OCI-LY3 (cell line): ENCODE measurements at regions not wholly inside any gene's neighbourhood (a gene's known extent, or its start where the extent isn't known, plus 50 kb on each side); places are given as distances from the start of the nearest gene placed in this dataset.

Experiments used
- H2AFZ ChIP-seq: fragments of 200-600, 300-600 bp; shearing (Covaris generic); 2 replicates; pipeline ENCODE4 v1.6.0; 2014; ENCODE audit warnings: antibody characterized with exemption, low read depth, low read length
- H3K27ac ChIP-seq: fragments of 200-600, 300-600 bp; sonication (generic); 2 replicates; pipeline ENCODE4 v1.5.1; 2014; ENCODE audit warnings: mild to moderate bottlenecking, low read length, moderate library complexity, mixed read lengths
- H3K27me3 ChIP-seq: fragments of 200-600, 300-600 bp; sonication (generic); 2 replicates; pipeline ENCODE4 v1.6.1; 2014; ENCODE audit warnings: low read depth, low read length, mixed read lengths
- H3K36me3 ChIP-seq: fragments of 200-600, 300-600 bp; sonication (generic); replicated peaks from 2 replicates; pipeline ENCODE3; 2014; ENCODE audit warnings: low read depth, low read length, mixed read lengths
- H3K4me1 ChIP-seq: fragments of 300-600, 200-600 bp; sonication (generic); 2 replicates; pipeline ENCODE4 v1.6.1; 2014; ENCODE audit warnings: low read length, mixed read lengths
- H3K4me2 ChIP-seq: fragments of 200-600, 300-600 bp; sonication (generic); 2 replicates; pipeline ENCODE4 v1.6.1; 2014; ENCODE audit warnings: low read length, mixed read lengths
- H3K4me3 ChIP-seq: fragments of 300-600, 200-600 bp; sonication (generic); 2 replicates; pipeline ENCODE4 v1.5.1; 2014; ENCODE audit warnings: antibody characterized with exemption, mild to moderate bottlenecking, low read length, moderate library complexity
- H3K79me2 ChIP-seq: fragments of 300-600, 200-600 bp; shearing (Covaris generic); 2 replicates; pipeline ENCODE4 v1.6.1; 2014; ENCODE audit warnings: mild to moderate bottlenecking, low read length, mixed read lengths
- H3K9ac ChIP-seq: fragments of 300-600, 200-600 bp; shearing (Covaris generic); 2 replicates; pipeline ENCODE4 v1.6.0; 2014; ENCODE audit warnings: mild to moderate bottlenecking, low read length, moderate library complexity
- H3K9me3 ChIP-seq: fragments of 200-600, 300-600 bp; shearing (Covaris generic); 2 replicates; pipeline ENCODE4 v1.6.1; 2014; ENCODE audit warnings: low read length, mixed read lengths; ENCODE audit not compliant: insufficient read depth
- H4K20me1 ChIP-seq: fragments of 200-600, 300-600 bp; sonication (generic); 2 replicates; pipeline ENCODE4 v1.6.1; 2016; ENCODE audit warnings: low read length, mixed read lengths; ENCODE audit not compliant: insufficient read depth
- CTCF ChIP-seq: fragments of 200-600, 300-600 bp; sonication (generic); IDR thresholded peaks from 2 replicates; pipeline ENCODE4 v1.5.1; 2014; ENCODE audit warnings: antibody characterized with exemption, low read length, low read depth
- EZH2phosphoT487 ChIP-seq: fragments of 200-600 bp; shearing (Covaris generic); IDR thresholded peaks from 2 replicates; pipeline ENCODE4 v1.6.1; 2018; ENCODE audit warnings: antibody characterized with exemption, mixed run types, low read depth

- no peak overlapping the region for H3K4me3 ChIP-seq
Measured at GRCh38 chr20:60728705-60729104, 523.4 kb upstream of the CDH4 start.

GRCh38 chr20:60729135-60729900 is 522.7 kb upstream of the CDH4 start:
- Histone ChIP-seq H3K4me3 (no peak overlapping the region), H3K27me3 (peaks cover 6% of the 10 kb centered on the region), H3K4me1 (no peaks in the 10 kb centered on the region), H3K79me2 (no peaks in the 10 kb centered on the region), H3K36me3 (no peaks in the 10 kb centered on the region), H3K9ac (no peak overlapping the region), H2AFZ (no peak overlapping the region), H3K4me2 (no peak overlapping the region), H3K27ac (no peak overlapping the region), H3K9me3 (no peaks in the 10 kb centered on the region), H4K20me1 (no peaks in the 10 kb centered on the region)
- no peak for TF ChIP-seq CTCF
- no peak for TF ChIP-seq EZH2phosphoT487

More at GRCh38 chr20:60728705-60729104, 523.4 kb upstream of the CDH4 start:
- H3K9ac ChIP-seq = no peak overlapping the region
- H3K79me2 ChIP-seq = no peaks in the 10 kb centered on the region
- no peak for TF ChIP-seq EZH2phosphoT487
- no peak for TF ChIP-seq CTCF
- H3K36me3 ChIP-seq = no peaks in the 10 kb centered on the region
- no peak overlapping the region for H3K27ac ChIP-seq
- H3K9me3 ChIP-seq = no peaks in the 10 kb centered on the region
- H3K27me3 ChIP-seq = peaks cover 6% of the 10 kb centered on the region
- H2AFZ ChIP-seq = no peak overlapping the region
- H3K4me2 ChIP-seq = no peak overlapping the region
- no peaks in the 10 kb centered on the region for H3K4me1 ChIP-seq
- no peaks in the 10 kb centered on the region for H4K20me1 ChIP-seq

GRCh38 chr20:60732322-60732721 is 519.7 kb upstream of the CDH4 start:
- H3K4me1 ChIP-seq = no peaks in the 10 kb centered on the region
- H4K20me1 ChIP-seq = no peaks in the 10 kb centered on the region

GRCh38 chr20:60748086-60748485 is 504.0 kb upstream of the CDH4 start:
- H3K9ac ChIP-seq = no peak overlapping the region
- peaks cover 8% of the 10 kb centered on the region; the same call in 1 of the 2 replicates for H3K27me3 ChIP-seq
- no peaks in the 10 kb centered on the region for H3K9me3 ChIP-seq
- H3K4me1 ChIP-seq = no peaks in the 10 kb centered on the region
- H4K20me1 ChIP-seq = no peaks in the 10 kb centered on the region
- no peak overlapping the region for H3K4me2 ChIP-seq
- no peak overlapping the region for H2AFZ ChIP-seq
- H3K79me2 ChIP-seq = no peaks in the 10 kb centered on the region
- no peak overlapping the region for H3K4me3 ChIP-seq
- H3K36me3 ChIP-seq = no peaks in the 10 kb centered on the region
- TF ChIP-seq EZH2phosphoT487 (no peak), CTCF (no peak)
- H3K27ac ChIP-seq = no peak overlapping the region

More at GRCh38 chr20:60732322-60732721, 519.7 kb upstream of the CDH4 start:
- Histone ChIP-seq H2AFZ (no peak overlapping the region), H3K4me3 (no peak overlapping the region), H3K4me2 (no peak overlapping the region), H3K79me2 (no peaks in the 10 kb centered on the region), H3K27me3 (peaks cover 9% of the 10 kb centered on the region), H3K9me3 (no peaks in the 10 kb centered on the region), H3K36me3 (no peaks in the 10 kb centered on the region), H3K27ac (no peak overlapping the region), H3K9ac (no peak overlapping the region)
- TF ChIP-seq CTCF (no peak), EZH2phosphoT487 (no peak)
